Lung (tissue), 11 donors: ENCODE measurements at regions not wholly inside any gene's neighbourhood (a gene's known extent, or its start where the extent isn't known, plus 50 kb on each side); places are given as distances from the start of the nearest gene placed in this dataset.

ENCODE experiments used
- ATAC-seq: fragments of 200-7000 bp; cut with Tn5 transposase; one replicate; pipeline ENCODE4 v1.9.1; 2020; ENCODE audit warnings: moderate number of reproducible peaks; ENCODE audit not compliant: insufficient read depth, low FRiP score
- DNase-seq, 3 donors: peaks; one replicate each; pipeline ENCODE4 v3.0.0-alpha.2; 2013 to 2017
- H3K27ac ChIP-seq, 2 donors: one replicate each; pipeline ENCODE4 v1.5.1; 2013; ENCODE audit warnings: mild to moderate bottlenecking in 2 of 2, moderate library complexity in 2 of 2, control low read depth in 1 of 2, inconsistent platforms in 1 of 2, low read depth in 1 of 2, low read length in 1 of 2
- H3K27me3 ChIP-seq, 3 donors: one replicate each; pipeline ENCODE4 v1.5.1; 2013; ENCODE audit warnings: low read length in 2 of 3; ENCODE audit not compliant: control insufficient read depth in 3 of 3, insufficient read depth in 3 of 3
- H3K36me3 ChIP-seq, 4 donors: one replicate each; pipeline ENCODE4 v1.5.1; 2013; ENCODE audit warnings: low read length in 4 of 4, mild to moderate bottlenecking in 1 of 4, moderate library complexity in 1 of 4; ENCODE audit not compliant: control insufficient read depth in 4 of 4, insufficient read depth in 4 of 4
- H3K4me1 ChIP-seq, 5 donors: one replicate each; pipeline ENCODE4 v1.5.1; 2013; ENCODE audit warnings: low read length in 5 of 5, mild to moderate bottlenecking in 2 of 5, moderate library complexity in 1 of 5; ENCODE audit not compliant: control insufficient read depth in 5 of 5, insufficient read depth in 5 of 5
- H3K4me3 ChIP-seq: one replicate; pipeline ENCODE4 v1.5.1; 2013; ENCODE audit warnings: mild to moderate bottlenecking, control low read depth, moderate library complexity
- H3K9ac ChIP-seq, 2 donors: one replicate each; pipeline ENCODE4 v1.5.1; 2013; ENCODE audit warnings: low read length in 2 of 2, control low read depth in 1 of 2; ENCODE audit not compliant: insufficient read depth in 1 of 2
- H3K9me3 ChIP-seq, 4 donors: one replicate each; pipeline ENCODE4 v1.5.1; 2013; ENCODE audit warnings: low read length in 3 of 4, mild to moderate bottlenecking in 1 of 4, moderate library complexity in 1 of 4; ENCODE audit not compliant: control insufficient read depth in 4 of 4, insufficient read depth in 3 of 4
- CTCF ChIP-seq: IDR thresholded peaks from 2 replicates; pipeline ENCODE4 v1.5.1; 2012; ENCODE audit warnings: mild to moderate bottlenecking; ENCODE audit errors: control extremely low read depth, extremely low read depth
- WGBS, 2 donors: extraction: QIAGEN DNeasy Blood & Tissue Kit; methylation state at CpG; one replicate each; pipeline ENCODE4 v1.1.7; 2013; 5-methylcytosine and 5-hydroxymethylcytosine counted together
- donor health status: control.
- donor health status: control.
- donor health status: Bipolar disorder and iron deficiency.
- donor health status: healthy.
- donor health status: DM: yes; HTN: yes; CAD: no.

DNA sequence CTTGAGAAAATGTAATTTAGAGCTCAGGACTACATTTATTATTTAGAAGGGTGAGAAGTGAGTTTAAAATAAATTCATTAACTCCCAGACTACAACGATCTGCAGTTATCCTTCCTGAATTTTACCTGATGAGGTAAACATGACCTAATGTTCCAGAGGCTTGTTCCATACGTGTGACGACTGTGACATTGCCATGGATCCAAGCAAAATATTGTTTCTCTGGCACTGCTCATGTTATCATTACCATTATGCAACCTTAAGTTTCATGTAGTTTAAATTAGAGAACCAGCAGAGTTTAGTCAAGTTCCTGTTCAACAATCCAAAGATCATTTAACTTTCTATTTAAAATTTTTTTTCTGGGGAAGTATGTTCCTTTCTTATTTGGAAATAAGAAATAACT is 279.6 kb downstream of the KLF5 start:
- DNase-seq, result no peak
- no peak overlapping the region for H3K9ac ChIP-seq
- WGBS, 2 donors, result 55 to 61% methylated on average over 3 of the region's 3 CpGs
- H3K27ac ChIP-seq, result no peak overlapping the region
- no peaks in the 10 kb centered on the region for H3K9me3 ChIP-seq
- no peak for TF ChIP-seq CTCF
- no peaks in the 10 kb centered on the region for H3K4me1 ChIP-seq
- H3K36me3 ChIP-seq, result no peaks in the 10 kb centered on the region
- no peaks in the 10 kb centered on the region for H3K27me3 ChIP-seq
- no peak for ATAC-seq
- no peak overlapping the region for H3K4me3 ChIP-seq

- Histone ChIP-seq H3K27ac (no peak overlapping the region), H3K4me1 (no peaks in the 10 kb centered on the region), H3K4me3 (no peak overlapping the region), H3K9me3 (no peaks in the 10 kb centered on the region), H3K36me3 (no peaks in the 10 kb centered on the region), H3K27me3 (no peaks in the 10 kb centered on the region), H3K9ac (no peak overlapping the region)
- DNase-seq (no peak), ATAC-seq (no peak)
- 94 to 95% methylated on average over 2 of the region's 2 CpGs for WGBS, 2 donors
- no peak for TF ChIP-seq CTCF
Observed at GRCh38 chr13:73337532-73337931, 278.7 kb downstream of the KLF5 start.

DNA sequence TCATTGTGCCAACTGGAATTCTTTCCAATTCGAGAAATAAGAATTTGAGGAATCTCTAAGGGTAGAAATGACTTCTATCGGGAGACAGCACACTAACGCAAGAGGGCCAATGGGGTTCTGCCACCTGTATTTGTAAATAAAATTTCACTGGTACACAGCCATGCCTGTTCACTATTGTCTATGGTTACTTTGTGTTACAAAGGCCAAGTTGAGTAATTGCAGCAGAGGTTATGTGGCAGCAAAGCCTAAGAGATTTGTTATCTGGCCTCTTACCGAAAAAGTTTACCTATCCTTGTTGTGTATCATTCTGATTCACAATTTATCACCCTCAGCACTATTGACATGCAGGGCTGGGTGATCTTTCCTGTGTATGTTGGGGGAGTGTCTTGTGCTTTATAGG is 278.0 kb downstream of the KLF5 start:
- WGBS, 2 donors, result 85 to 88% methylated on average over 4 of the region's 4 CpGs
- H3K27me3 ChIP-seq, result no peaks in the 10 kb centered on the region
- H3K9me3 ChIP-seq, result no peaks in the 10 kb centered on the region
- DNase-seq, result no peak
- H3K4me3 ChIP-seq, result no peak overlapping the region
- H3K27ac ChIP-seq, result no peak overlapping the region
- ATAC-seq, result no peak
- H3K4me1 ChIP-seq, result no peaks in the 10 kb centered on the region
- no peaks in the 10 kb centered on the region for H3K36me3 ChIP-seq
- no peak overlapping the region for H3K9ac ChIP-seq
- no peak for TF ChIP-seq CTCF

DNA sequence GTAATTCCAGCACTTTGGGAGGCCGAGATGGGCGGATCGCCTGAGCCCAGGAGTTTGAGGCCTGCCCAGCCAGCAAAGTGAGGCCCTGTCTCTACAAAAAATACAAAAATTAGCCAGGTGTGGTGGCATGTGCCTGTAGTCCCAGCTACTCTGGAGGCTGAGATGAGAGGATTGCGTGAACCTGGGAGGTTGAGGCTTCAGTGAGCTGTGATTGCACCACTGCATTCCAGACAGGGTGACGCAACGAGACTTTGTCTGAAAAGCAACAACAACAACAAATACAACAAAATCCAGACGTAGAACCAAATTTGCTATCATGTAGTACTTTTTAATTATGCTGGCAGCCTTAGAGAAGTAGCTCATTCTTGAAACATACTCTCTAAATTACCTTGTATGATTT is 277.1 kb downstream of the KLF5 start:
- Histone ChIP-seq H3K36me3 (no peaks in the 10 kb centered on the region), H3K27me3 (no peaks in the 10 kb centered on the region), H3K9me3 (no peaks in the 10 kb centered on the region), H3K9ac (no peak overlapping the region), H3K4me1 (no peaks in the 10 kb centered on the region), H3K27ac (no peak overlapping the region), H3K4me3 (no peak overlapping the region)
- WGBS, 2 donors, result 92 to 94% methylated on average over 7 of the region's 7 CpGs
- no peak for DNase-seq
- no peak for ATAC-seq
- TF ChIP-seq CTCF, result no peak
